ELF-1 (cell line): ENCODE measurements at regions not wholly inside any gene's neighbourhood (a gene's known extent, or its start where the extent isn't known, plus 50 kb on each side); places are given as distances from the start of the nearest gene placed in this dataset.

Experiments used
- DNase-seq: peaks from one replicate; pipeline ENCODE4 v3.0.0-alpha.2; 2016; ENCODE audit warnings: low read depth, low spot score

DNA sequence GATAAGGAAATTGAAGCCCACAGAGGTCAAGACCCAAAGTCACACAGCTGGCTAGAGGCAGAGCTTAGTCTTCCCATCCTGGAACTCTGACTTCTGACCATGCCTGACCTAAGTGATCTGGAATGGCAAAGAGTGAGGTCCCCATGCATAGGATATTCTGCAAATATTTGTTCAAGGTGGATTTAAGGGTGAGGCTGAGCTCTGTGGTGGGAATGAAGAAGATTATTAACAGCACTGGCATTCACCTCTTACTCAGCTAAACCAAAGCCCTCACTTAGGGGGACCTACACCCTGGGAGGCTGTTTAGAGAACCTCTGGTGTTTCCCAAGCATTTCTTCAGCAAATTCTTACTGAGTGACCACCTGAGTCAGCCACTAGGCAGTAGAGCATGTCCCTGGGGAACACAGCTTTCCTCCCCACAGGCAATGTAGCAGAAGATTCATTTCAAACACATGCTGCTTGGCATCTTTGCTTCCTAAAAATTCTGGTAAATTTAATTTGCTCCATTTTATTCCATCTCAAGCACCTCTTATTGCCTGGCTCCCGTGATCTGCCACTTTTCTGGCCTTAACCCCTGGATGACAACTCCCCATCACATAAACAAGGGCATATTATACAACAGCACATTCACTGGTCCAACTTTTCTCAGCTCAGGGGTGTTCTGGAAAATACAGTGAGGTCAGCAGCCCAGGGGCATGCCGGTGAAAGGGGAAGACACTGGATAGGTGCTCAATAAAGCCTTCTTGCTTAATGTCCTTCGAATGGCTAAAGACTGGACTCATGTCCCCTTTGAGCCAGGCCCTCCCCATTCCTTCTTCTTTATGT, 176.0 kb downstream of the ABHD5 start:
- no peak for DNase-seq

DNA sequence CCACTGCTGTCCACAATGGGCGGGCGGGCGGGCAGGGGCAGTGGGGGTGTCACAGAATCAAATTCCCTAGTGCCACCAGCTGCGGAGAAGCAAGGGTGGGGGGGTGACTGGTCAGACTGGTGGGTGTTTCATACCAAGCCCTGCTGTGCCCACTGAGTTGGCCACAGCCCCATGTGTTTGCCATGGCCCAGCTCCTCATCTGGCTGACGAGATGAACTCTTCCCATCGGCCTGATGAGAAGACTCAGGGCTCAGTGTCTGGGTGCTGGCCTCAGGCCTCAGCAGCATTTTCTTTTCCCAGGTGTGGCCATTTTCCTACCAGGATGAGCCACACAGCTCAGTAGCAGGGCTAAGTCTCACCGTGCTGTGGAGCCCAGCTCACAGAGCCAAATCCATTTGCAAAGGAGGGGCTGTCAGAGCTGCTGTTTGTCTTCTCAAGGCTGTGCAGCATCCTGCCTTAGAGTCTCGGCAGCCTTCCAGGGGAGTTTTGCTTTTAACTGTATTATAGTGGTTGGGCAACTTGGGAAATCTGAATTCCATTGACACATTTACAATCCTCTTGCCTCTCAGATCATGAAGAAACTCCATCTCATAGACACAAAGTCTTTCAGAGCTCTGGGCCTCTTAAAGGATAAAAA, 176.8 kb downstream of the ABHD5 start:
- DNase-seq, result no peak

- no peak for DNase-seq
Observed at GRCh38 chr3:43869491-43869890, 178.8 kb downstream of the ABHD5 start.

DNA sequence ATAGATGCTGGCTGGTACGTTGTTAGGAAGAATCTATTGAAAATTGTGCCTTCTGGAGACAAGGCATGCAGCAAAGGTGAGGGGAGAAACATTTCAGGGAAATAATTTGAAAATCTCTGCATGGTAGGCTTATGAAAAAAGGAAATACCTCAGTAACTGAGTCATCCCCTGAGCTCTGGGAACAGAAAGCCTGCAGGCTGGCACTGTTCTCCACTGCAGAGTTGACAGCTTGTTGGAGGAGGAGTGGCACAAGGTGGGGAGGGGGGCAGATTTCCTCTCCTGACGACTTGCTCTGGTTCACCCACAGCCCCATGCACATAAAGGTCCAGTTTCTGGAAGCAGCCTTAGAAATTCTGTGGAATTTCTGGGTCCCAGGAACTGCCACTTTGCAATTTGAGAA, 179.4 kb downstream of the ABHD5 start:
- DNase-seq, result peak; percentile 37

- no peak for DNase-seq
Observed at GRCh38 chr3:43870844-43871626, 180.3 kb downstream of the ABHD5 start.

GRCh38 chr3:43871627-43872245, 181.0 kb downstream of the ABHD5 start:
- no peak for DNase-seq

DNA sequence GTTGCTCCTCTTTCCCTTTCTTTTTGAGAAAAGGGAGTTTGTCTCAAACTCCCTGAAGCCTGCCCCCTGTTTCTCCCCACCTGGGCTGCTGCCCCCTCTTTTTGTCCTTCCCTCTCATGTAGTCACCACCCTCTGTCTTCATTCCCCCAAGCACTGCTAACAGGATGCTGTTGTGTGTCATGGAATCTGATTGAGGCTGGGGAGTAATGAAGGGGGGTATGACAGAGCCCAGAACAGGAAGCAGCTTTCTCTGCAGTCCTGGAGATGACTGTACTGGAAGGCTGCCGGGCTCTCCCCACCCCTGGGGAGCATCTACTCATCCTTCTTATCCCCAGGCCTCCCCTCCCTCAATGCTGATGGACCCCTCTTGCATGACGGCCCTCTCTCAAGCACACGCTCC, 181.6 kb downstream of the ABHD5 start:
- DNase-seq, result peak; percentile 37

DNA sequence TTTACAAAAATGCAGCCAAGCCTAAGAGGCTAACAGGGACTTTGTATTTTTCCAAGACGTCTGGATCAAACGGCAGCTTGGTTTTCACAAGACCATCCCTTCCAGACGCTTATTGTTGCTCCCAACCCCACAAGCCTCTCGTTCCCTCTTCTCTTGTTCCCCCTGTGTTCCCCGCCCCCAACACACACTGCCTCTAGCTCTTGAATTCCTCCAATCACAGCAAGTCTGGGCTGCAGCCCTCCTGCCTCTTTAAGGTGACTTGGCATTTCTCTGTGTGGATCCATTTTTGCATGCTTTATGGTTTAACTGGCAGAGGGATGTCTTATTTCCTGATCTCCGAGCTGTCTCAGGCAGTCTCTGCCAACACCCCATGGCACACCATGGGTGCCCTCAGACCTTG, 182.2 kb downstream of the ABHD5 start:
- no peak for DNase-seq

GRCh38 chr3:43873723-43874122, 183.0 kb downstream of the ABHD5 start:
- no peak for DNase-seq

GRCh38 chr3:43874290-43874689, 183.6 kb downstream of the ABHD5 start:
- DNase-seq, result no peak

DNA sequence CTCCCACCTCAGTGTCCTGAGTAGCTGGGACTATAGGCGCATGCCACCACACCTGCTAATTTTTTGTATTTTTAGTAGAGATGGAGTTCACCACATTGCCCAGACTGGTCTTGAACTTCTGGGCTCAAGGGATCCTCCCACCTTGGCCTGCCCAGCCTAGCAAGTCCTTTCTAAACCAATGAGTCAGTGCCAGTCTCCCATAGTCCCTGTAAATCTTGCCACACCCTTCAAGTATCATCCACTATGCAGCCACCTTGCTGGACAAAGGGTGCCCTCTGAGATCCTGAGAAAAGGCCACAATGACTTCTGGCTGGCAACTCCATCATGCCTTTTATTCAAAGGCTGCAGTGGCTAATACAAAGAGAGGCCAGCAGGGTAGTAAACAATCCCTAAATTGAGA, 184.0 kb downstream of the ABHD5 start:
- DNase-seq, result no peak

DNA sequence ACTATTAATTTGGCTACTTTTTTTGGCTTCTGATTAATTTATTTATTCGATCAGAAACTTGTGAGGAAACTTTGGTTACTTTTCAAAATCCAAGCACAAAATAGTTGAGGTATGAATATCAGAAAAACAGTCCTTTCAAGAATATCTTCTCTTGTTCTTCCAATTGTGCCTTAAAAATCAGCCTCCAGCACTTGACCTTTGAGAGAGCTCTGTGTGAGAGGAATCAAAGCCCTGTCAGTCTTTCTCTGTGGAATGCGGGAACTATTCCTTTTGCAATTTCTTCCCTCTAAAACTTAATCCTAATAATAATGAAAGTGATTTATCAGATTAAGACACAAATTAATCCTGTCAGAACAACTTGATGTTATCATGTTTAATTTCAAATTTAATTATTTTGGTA, 185.9 kb downstream of the ABHD5 start:
- DNase-seq, result no peak

- peak; percentile 85 for DNase-seq
Observed at GRCh38 chr3:43879166-43879565, 188.4 kb downstream of the ABHD5 start.

DNA sequence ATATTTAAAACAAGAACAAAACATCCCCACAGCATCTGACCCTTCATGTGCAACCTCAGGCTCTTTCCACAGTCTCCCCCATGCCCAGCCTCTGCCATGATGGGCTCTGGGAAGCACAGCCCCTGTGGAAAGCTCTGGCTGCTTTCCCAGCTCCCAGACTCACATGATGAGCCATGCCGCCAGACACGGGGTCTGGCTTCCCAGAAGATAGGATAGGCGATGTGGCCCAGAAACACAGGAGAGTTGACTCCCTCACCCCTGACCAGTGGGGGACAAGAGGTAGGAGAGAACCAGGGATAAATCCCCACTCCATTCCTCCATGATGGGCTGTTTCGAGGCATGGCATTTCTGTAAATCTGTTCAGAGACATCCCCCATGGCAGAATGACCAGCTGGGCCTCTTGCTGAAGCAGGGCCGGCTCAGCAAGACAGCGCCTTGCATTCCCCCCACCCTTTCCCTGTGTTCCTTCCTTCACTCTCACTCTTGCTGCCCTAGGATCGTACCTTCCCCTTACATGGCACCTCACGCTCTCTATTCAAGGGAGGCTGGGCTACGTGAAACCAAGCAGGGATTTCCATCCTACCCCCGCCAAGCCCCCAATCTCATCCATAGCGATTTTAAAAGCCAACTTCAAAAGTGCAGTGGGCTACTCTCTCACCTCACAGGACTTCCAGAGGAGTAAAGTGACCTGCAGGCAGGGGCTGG, 192.4 kb downstream of the ABHD5 start:
- DNase-seq, result no peak

GRCh38 chr3:43883729-43884396, 193.1 kb downstream of the ABHD5 start:
- no peak for DNase-seq

DNA sequence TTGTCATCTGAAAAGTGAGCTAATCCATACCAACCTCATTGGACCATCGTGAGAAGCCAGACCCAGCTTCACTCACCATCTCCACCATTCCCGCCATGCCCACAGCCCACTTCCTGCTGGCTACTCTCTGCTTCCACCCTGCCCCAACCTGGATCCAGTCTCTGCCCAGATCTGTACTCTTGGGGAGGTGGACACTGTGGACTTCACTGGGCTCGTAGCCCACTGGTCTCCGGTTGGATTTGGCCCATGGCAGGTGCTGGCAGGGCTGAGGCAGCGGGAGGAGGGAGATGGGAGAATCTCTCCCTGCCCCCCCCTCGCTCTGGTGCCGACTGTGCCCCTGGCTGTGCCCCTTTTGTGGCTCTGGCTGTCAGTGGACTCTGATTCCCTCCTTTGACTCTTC, 193.8 kb downstream of the ABHD5 start:
- DNase-seq, result no peak

DNA sequence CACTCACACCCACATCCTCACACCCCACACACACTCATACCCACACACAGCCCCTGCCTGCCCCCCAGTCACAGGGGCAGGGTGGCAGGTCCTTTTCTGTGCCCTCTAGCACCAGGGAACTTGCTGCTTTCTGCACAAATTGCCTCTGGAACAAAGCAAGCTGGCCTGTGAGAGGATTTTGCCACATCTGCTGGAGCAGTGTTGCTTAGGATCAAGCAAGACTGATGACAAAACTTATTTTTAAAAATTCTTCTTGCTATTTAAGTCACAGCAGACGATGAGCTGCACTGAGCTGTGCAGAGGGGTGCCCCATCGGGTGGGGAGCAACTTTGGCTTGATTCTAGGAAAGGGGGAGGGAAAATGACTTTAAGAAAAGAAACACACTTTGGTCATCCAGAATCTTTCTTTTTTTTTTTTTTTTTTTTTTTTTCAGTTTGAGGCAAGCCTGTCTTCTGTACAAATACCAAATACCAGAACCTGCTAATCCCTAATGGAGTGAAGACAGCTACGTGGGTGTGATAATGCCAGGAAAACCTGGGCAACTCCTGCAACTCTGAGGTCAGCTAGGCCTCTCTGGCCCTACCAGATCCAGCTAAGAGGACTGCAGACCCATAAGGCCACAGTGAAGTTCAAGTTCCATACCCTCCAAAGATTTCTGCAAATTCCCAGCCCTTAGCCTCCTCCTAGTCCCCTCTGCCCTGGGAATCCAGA, 195.3 kb downstream of the ABHD5 start:
- no peak for DNase-seq

GRCh38 chr3:43892061-43892460, 201.3 kb downstream of the ABHD5 start:
- no peak for DNase-seq

DNA sequence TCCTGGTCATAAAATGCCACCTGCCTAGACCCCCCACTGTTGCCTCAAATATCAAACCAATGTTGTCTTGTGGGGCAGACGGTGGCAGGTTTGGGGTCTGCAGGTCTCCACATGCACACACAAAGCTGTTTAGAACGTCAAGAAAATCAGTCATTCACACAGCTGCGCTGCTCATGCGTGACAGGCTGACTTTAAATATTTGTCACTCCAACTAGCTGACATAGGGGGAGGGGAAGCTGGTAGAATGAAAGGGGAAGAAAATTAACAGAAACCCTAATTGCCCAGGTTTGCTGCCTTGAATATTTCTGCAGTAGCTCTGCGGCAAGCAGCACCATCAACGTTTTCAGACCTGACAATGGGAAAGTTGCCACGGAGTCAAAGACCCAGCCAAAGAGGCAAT, 201.8 kb downstream of the ABHD5 start:
- DNase-seq, result no peak

GRCh38 chr3:43893727-43894126, 203.0 kb downstream of the ABHD5 start:
- DNase-seq, result no peak
